Stimulated activated naive CD8-positive, alpha-beta T cell treated with anti-CD3 and anti-CD28 coated beads, Interleukin-15, amount 100 ng/mL, for 72 hours (primary cell): ENCODE measurements at regions not wholly inside any gene's neighbourhood (a gene's known extent, or its start where the extent isn't known, plus 50 kb on each side); places are given as distances from the start of the nearest gene placed in this dataset.

Source experiments
- ATAC-seq: fragments of 150-1000 bp; cut with Tn5 transposase; 2 replicates; pipeline ENCODE4 v1.10.0; 2021; ENCODE audit warnings: mild to moderate bottlenecking, moderate library complexity
- DNase-seq, 2 donors: peaks; one replicate each; pipeline ENCODE4 v3.0.0; 2021 to 2022
- H3K27ac Mint-ChIP-seq, 2 donors: one replicate each; pipeline ENCODE4 v1.8.0; 2022; ENCODE audit warnings: mild to moderate bottlenecking in 2 of 2, mixed read lengths in 2 of 2, moderate library complexity in 2 of 2
- H3K27me3 Mint-ChIP-seq: one replicate; pipeline ENCODE4 v1.8.0; 2022; ENCODE audit warnings: mixed read lengths
- H3K4me1 Mint-ChIP-seq: one replicate; pipeline ENCODE4 v1.8.0; 2022; ENCODE audit warnings: mild to moderate bottlenecking, mixed read lengths
- H3K4me3 Mint-ChIP-seq, 2 donors: one replicate each; pipeline ENCODE4 v1.8.0; 2022; ENCODE audit warnings: mild to moderate bottlenecking in 2 of 2, mixed read lengths in 2 of 2, moderate library complexity in 1 of 2
- H3K9me3 Mint-ChIP-seq, 2 donors: one replicate each; pipeline ENCODE4 v1.8.0; 2022; ENCODE audit warnings: mixed read lengths in 2 of 2

DNA sequence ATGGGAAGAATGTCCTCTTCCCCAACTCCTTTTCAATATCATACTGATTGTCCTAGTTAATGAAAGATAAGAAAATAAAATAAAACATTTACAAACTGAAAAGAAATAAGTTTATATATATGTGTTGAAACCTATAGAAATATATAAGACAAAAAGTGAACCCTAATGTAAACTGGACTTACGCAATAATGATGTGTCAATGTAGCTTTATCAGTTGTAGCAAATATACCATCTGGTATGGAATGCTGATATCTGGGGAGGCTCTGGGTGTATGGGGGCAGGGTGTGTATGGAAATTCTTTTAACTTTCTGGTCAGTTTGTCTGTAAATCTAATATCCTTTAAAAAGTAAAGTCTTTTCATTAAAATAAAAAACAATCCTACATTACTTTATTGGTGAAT is 603.9 kb downstream of the DMRTA1 start:
- Mint-ChIP-seq H3K4me1 (no peaks in the 10 kb centered on the region), H3K27ac (no peak overlapping the region), H3K9me3 (peaks cover 8% of the 10 kb centered on the region in 2 donors), H3K27me3 (no peaks in the 10 kb centered on the region), H3K4me3 (no peak overlapping the region)
- no peak for DNase-seq
- ATAC-seq: no peak

DNA sequence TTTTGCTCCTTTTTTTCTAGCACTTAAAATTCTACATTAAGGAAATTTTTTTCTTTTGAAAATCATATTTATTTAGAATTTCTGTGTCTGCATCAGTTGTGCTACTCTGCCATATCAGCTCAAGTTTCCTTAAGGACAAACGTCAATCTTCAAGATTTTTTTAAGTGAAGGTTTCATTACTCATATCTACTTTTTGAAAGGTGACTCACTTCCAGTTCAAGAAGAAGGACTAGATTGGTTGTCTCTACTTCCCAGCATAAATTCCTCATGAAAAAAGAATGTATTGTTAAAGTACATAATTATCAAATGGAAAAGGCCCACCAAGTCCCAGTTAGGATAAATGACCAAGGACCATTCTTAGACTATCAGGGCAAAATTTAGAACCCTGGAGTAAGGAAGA is 626.5 kb downstream of the DMRTA1 start:
- H3K27me3 Mint-ChIP-seq: no peaks in the 10 kb centered on the region
- no peak overlapping the region for H3K4me3 Mint-ChIP-seq
- H3K9me3 Mint-ChIP-seq: no peaks in the 10 kb centered on the region
- DNase-seq (no peak), ATAC-seq (no peak)
- H3K27ac Mint-ChIP-seq: no peak overlapping the region
- H3K4me1 Mint-ChIP-seq: no peaks in the 10 kb centered on the region

DNA sequence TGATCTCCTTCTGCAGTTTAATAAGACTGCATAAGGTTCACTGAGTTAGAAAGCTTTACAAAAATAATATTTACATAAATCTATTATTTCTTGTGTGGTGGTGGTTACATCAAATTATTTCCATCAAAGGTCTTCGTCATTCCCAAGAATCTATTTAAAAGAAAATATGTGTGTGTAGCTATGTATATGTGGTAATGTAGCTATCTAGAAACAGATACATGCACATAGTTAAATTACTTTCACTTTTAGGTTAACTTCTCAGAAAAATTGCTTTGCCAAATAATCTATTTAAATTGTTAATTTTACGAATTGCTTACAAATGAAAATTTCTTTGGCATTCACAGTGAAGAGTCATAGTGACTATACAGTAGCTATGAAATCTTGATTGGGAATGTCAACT is 633.2 kb downstream of the DMRTA1 start:
- ATAC-seq: no peak
- DNase-seq: no peak
- Mint-ChIP-seq H3K27me3 (no peaks in the 10 kb centered on the region), H3K4me1 (no peaks in the 10 kb centered on the region), H3K9me3 (peaks cover 9 to 11% of the 10 kb centered on the region in 2 donors), H3K4me3 (no peak overlapping the region), H3K27ac (no peak overlapping the region)

DNA sequence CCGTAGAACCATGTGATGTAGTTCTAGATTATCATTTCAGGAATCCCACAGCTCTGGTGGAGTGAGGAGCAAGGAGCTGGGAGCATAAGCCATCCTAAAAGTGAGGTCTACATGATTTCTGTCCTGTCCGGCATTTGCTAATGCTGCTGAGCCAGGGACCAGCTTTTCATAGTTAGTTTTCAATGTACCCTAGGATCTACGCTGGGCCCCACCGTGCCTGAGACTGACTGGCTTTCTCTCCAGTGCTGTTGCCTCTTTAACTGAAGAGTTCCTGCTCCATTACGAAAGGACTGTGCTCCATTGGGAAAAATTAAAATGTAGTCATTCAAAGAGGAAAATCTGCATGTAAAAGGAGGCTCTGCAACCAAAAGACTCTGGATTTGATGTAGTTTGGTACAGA is 634.8 kb downstream of the DMRTA1 start:
- H3K27ac Mint-ChIP-seq: no peak overlapping the region
- no peaks in the 10 kb centered on the region for H3K27me3 Mint-ChIP-seq
- no peak for ATAC-seq
- H3K4me1 Mint-ChIP-seq: no peaks in the 10 kb centered on the region
- no peak overlapping the region for H3K4me3 Mint-ChIP-seq
- peaks cover 11 to 22% of the 10 kb centered on the region in 2 donors for H3K9me3 Mint-ChIP-seq
- no peak for DNase-seq

DNA sequence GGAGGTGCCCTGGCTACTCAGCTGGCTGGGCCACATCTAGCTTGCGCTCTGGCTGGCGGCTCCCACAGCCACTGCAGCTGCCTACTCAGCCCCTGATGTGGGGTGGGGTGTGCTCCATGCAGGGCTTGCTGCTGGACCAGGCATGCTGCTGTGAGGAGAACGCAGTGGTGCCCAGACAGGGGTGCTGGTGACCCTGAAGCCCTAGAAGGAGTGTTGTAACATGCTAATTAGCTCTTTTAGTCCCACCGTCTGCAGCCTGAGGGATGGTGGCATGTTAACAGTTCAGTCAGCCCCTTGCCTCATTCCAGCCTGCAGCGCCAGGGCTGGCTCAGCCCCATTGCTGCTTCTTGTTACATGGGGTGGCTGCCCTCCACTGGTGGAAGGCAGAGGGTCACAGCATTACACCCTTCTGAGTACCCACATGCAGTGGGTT is 642.3 kb downstream of the DMRTA1 start:
- H3K27me3 Mint-ChIP-seq: no peaks in the 10 kb centered on the region
- peaks cover 11 to 31% of the 10 kb centered on the region in 2 donors for H3K9me3 Mint-ChIP-seq
- no peak overlapping the region for H3K4me3 Mint-ChIP-seq
- H3K27ac Mint-ChIP-seq: no peak overlapping the region
- ATAC-seq (no peak), DNase-seq (no peak)
- no peaks in the 10 kb centered on the region for H3K4me1 Mint-ChIP-seq

DNA sequence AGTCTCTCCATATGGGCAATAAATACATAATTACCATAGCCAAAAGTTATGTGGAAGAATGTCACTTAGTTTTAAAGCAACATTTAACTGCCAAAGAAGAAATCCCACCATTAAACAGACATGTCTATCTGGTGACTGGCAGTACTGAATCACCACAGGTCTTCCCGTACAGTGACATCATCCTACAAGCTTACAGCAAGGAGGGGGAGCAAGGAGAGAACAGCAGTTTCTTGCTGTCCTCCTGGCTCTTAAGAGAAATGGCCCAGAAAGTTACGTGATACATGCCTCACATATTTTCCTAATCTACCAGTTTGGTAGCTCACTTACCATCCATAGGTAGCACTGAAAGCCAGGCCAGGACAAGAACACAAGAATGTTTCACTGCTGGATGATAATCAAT is 671.0 kb downstream of the DMRTA1 start:
- DNase-seq (no peak), ATAC-seq (no peak)
- Mint-ChIP-seq H3K27me3 (no peaks in the 10 kb centered on the region), H3K4me1 (no peaks in the 10 kb centered on the region), H3K4me3 (no peak overlapping the region), H3K9me3 (no peaks in the 10 kb centered on the region), H3K27ac (no peak overlapping the region)

DNA sequence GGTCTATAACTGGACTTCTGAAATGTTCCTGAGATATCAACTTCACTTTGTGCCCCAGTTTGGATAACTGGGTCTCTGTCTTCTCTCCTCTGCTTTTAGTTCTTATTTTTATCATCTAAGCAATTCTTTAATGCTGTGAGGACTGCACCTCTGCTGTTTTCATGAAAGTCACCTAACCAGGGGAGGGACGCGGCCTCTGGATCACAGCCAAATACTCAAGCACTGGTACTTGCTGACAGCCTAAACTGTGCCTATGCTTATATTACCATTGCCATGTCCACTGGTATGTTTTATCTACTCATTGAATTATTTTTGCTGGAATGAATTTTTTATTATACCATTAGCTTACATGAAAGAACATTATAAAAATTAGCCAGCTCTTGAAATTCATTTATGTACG is 674.0 kb downstream of the DMRTA1 start:
- ATAC-seq (no peak), DNase-seq (no peak)
- H3K27ac Mint-ChIP-seq: no peak overlapping the region
- H3K9me3 Mint-ChIP-seq: no peaks in the 10 kb centered on the region
- H3K4me1 Mint-ChIP-seq: no peaks in the 10 kb centered on the region
- H3K4me3 Mint-ChIP-seq: no peak overlapping the region
- H3K27me3 Mint-ChIP-seq: no peaks in the 10 kb centered on the region

DNA sequence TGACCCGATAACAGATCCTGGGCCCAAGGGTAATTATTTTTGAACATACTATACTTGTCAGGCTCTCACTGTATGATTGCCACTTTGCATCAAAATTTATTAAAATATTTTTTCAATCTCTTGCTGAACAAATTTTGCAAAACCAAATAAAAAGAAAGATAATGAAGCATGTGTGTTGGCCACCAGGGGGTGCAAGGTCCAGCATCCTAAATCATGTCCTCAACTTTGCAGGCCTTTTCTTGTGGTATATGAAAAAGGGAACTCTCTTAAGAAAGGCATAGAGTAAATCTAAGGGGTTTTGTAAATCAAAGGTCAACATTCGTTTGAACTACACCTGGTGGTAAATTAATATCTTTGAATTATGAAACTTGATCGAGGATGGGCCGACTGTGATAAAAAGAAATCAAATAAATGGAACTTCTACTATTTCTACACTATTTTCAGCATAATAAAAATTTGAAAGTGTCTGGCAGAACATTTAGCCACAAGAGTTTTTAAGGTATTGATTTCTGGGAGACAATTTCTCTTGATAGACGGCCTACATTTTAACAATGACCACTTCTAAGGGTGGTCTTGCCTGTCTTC is 676.5 kb downstream of the DMRTA1 start:
- H3K4me3 Mint-ChIP-seq: no peak overlapping the region
- H3K27me3 Mint-ChIP-seq: no peaks in the 10 kb centered on the region
- DNase-seq (no peak), ATAC-seq (no peak)
- H3K4me1 Mint-ChIP-seq: no peaks in the 10 kb centered on the region
- no peaks in the 10 kb centered on the region for H3K9me3 Mint-ChIP-seq
- H3K27ac Mint-ChIP-seq: no peak overlapping the region

DNA sequence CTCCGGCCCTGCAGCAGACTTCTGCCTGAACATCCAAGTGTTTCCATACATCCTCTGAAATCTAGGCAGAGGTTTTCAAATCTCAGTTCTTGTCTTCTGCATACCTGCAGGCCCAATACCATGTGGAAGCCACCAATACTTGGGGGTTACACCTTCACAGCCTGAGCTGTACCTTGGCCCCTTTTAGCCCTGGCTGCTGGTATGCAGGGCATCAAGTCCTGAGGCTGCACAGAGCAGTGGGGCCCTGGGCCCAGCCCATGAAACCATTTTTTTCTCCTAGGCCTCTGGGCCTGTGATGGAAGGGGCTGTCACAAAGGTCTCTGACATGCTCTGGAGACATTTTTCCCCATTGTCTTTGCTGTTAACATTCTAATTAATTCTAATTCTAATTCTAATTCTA is 680.6 kb downstream of the ELAVL2 start:
- H3K9me3 Mint-ChIP-seq: peaks cover 18 to 28% of the 10 kb centered on the region in 2 donors
- no peaks in the 10 kb centered on the region for H3K27me3 Mint-ChIP-seq
- no peak for DNase-seq
- H3K27ac Mint-ChIP-seq: no peak overlapping the region
- H3K4me3 Mint-ChIP-seq: no peak overlapping the region
- no peak for ATAC-seq
- no peaks in the 10 kb centered on the region for H3K4me1 Mint-ChIP-seq

DNA sequence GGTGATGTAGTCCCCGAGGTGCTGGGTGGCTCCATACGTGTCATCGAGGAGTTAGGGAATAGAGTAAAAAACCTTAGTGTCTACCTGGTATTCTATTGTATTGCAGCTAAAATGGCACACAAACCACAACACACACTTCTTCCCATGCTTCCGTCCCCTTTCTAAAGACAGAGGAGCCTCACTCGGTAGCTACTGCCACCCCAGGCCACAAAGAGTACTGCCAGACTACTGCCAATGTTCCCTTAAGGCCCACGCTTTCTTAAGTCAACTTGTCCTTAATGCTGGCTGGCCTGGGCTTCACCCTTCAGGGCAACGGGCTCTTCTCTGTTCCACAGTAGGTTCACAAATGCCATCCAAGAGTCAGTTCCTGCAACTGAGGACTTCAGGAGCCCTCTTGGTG is 673.0 kb downstream of the ELAVL2 start:
- no peak for DNase-seq
- ATAC-seq: no peak
- no peak overlapping the region for H3K4me3 Mint-ChIP-seq
- peaks cover under 1 to 7% of the 10 kb centered on the region in 2 donors for H3K9me3 Mint-ChIP-seq
- no peaks in the 10 kb centered on the region for H3K27me3 Mint-ChIP-seq
- no peak overlapping the region for H3K27ac Mint-ChIP-seq
- no peaks in the 10 kb centered on the region for H3K4me1 Mint-ChIP-seq

DNA sequence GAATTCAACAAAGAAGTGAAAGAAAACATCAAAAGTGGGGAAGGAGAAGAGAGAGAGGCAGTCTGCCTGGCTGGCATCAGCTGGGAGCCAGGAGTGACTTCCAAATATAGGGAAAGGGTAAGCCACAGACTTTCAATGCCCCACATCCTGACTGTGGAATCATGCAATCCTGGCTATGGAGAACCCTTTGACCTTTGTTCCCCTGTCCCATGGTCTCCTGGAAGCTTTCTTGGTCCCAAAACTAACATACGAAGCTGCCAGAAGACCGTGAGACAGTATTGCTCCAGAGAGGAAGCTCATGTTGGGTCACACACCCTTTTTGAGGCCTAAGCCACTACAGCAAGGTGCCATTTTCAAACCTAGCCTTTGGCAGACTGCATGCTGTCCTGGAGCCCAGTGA is 665.5 kb downstream of the ELAVL2 start:
- Mint-ChIP-seq H3K27ac (no peak overlapping the region), H3K4me1 (no peaks in the 10 kb centered on the region), H3K4me3 (no peak overlapping the region), H3K9me3 (peaks cover 14 to 20% of the 10 kb centered on the region in 2 donors), H3K27me3 (no peaks in the 10 kb centered on the region)
- no peak for ATAC-seq
- DNase-seq: no peak

DNA sequence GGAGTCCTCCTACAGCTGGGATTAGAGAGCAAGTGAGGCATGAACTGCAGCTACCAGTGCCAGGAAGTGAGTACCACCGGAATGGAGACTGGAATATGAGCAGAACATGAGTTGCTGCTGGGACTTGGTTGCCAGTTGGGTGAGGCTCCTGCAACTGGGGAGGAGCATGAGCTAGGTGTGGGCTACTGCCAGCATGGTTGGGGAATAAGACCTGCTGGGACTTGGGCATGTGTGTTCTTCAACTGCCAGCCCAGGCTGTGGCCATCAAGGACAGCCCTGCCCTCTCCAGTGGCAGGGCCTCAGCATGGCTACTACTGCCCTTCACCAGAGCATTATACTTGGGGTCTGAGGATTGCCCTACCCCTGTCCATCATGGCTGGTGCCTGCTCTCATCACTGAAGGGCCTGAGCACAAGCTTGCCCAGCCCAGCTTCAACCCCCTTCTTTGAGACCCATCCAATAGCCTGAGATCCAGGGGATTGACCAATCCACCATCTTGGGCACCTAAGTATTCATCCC is 665.0 kb downstream of the ELAVL2 start:
- DNase-seq (no peak), ATAC-seq (no peak)
- Mint-ChIP-seq H3K27ac (no peak overlapping the region), H3K4me1 (no peaks in the 10 kb centered on the region), H3K27me3 (no peaks in the 10 kb centered on the region), H3K4me3 (no peak overlapping the region), H3K9me3 (peaks cover 19 to 24% of the 10 kb centered on the region in 2 donors)

DNA sequence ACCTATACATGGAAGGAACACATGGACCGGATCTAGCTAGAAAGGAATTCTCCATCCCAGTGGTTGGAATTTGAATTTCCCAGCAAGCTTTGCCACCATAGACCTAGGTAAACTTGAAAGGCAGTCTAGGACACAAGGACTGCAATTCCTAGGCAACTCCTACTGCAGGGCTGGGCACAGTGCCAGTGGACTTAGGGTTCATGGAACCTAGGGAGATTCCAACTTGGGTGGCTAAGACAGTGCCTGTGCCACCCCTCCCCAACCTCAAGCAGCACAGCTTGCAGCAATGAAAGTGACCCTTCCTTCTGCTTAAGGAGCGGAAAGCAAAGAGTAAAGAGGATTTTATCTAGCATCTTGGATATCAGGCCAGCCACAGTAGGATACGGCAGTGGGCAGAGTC is 663.3 kb downstream of the ELAVL2 start:
- ATAC-seq (no peak), DNase-seq (no peak)
- no peak overlapping the region for H3K27ac Mint-ChIP-seq
- H3K4me1 Mint-ChIP-seq: no peaks in the 10 kb centered on the region
- peaks cover 21 to 25% of the 10 kb centered on the region in 2 donors for H3K9me3 Mint-ChIP-seq
- H3K4me3 Mint-ChIP-seq: no peak overlapping the region
- H3K27me3 Mint-ChIP-seq: no peaks in the 10 kb centered on the region

DNA sequence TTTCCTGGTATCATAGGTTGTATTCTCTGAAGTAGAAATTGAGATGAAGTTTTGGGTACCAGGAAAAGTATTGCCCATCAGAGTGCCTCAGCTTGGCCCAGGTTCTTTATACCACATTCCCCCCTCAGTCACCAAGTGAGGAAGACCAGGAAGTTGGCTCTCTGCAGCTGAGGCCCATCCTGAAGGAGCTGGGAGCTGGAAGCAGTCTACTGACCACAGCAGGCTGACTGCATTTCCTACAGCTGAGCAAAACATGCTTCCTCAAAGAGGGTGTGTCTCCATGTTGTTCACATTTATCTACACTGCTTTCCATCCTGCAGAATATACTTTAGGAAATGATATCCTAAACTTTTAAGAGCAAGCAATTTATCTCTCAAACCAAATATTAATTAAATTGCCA is 654.6 kb downstream of the ELAVL2 start:
- Mint-ChIP-seq H3K4me3 (no peak overlapping the region), H3K27me3 (no peaks in the 10 kb centered on the region), H3K27ac (no peak overlapping the region), H3K9me3 (peaks cover 9 to 19% of the 10 kb centered on the region in 2 donors), H3K4me1 (no peaks in the 10 kb centered on the region)
- DNase-seq (no peak), ATAC-seq (no peak)

DNA sequence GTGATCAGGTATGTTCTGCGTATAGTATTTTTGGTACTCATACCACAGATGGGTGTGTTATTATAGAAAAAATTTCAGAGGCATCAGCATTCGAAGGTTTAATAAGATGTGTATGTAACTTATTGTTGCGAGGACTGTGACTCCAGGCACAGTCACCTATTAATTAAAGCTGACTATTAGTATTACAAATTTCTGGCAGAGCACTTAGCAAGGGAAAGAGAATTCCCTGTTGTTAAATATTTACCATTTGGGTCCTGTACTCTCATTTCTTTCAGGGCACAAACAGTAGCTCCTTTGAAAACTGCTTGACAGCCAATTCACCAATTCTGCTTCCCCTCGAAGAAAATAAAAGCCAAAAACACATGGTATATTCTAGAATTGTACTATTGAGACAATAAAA is 653.8 kb downstream of the ELAVL2 start:
- no peaks in the 10 kb centered on the region for H3K27me3 Mint-ChIP-seq
- H3K27ac Mint-ChIP-seq: no peak overlapping the region

DNA sequence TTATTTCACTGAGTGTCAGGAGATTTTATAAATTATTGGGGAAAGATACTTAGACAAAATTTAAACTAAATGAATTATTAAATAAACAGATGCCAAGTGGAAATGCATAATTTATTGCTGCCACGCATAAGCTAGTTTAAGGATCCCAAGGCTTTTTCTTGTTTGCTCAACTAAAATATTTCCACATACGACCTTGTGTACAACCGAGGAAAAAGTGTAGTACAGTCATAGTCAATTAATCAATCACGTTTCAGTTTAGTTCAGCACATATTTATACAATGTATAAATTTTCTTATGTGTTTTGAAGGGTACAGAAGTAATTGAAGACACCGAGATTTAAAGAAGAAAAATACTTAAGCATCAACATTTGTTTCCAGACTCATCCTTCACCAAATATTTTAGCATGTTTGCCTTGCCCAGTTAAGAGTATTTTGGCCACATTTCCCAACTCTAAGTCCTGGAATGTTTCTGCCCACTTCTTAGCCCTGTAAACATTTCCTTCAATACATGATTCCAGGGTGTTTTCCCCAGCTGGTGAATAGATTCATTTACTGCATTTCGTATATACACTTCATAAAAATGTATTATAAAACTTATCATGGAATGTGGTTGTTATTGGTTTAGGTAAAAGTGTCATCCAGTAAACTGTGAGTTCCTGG is 652.9 kb downstream of the ELAVL2 start:
- H3K9me3 Mint-ChIP-seq: peaks cover 9 to 18% of the 10 kb centered on the region in 2 donors
- ATAC-seq (no peak), DNase-seq (no peak)
- H3K4me1 Mint-ChIP-seq: no peaks in the 10 kb centered on the region
- no peak overlapping the region for H3K4me3 Mint-ChIP-seq
- H3K27ac Mint-ChIP-seq: no peak overlapping the region
- no peaks in the 10 kb centered on the region for H3K27me3 Mint-ChIP-seq

More for the DNA sequence above, 653.8 kb downstream of the ELAVL2 start:
- no peaks in the 10 kb centered on the region for H3K4me1 Mint-ChIP-seq
- no peak overlapping the region for H3K4me3 Mint-ChIP-seq
- no peak for DNase-seq
- H3K9me3 Mint-ChIP-seq: peaks cover 9 to 19% of the 10 kb centered on the region in 2 donors
- no peak for ATAC-seq

DNA sequence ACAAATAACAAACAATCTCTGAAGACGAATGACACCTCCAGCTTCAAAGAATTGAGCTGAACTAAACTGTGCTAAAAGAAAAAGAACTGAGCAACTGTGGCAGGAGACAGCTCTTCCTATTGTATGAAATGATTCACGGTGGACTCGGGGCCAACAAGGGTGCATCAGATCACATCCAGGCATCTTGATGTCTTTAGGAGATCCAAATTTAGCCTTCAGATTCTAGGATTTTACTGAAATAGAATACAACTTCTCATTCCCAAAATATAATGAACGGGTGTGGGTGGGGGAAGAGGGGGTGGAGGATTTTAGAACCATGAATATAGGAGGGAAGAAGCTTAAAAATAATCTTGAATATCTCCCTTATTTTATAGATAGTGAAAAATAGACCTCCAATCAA is 631.8 kb downstream of the ELAVL2 start:
- no peaks in the 10 kb centered on the region for H3K27me3 Mint-ChIP-seq
- H3K27ac Mint-ChIP-seq: no peak overlapping the region
- H3K4me1 Mint-ChIP-seq: no peaks in the 10 kb centered on the region
- peaks cover 5 to 9% of the 10 kb centered on the region in 2 donors for H3K9me3 Mint-ChIP-seq
- ATAC-seq (no peak), DNase-seq (no peak)
- no peak overlapping the region for H3K4me3 Mint-ChIP-seq
